EL (cell line): ENCODE measurements at regions not wholly inside any gene's neighbourhood (a gene's known extent, or its start where the extent isn't known, plus 50 kb on each side); places are given as distances from the start of the nearest gene placed in this dataset.
A peak's percentile ranks its signal among the peaks of the same experiment; 100 is the strongest.
"Not testable (repeated sequence)": the region's sequence is repeated elsewhere in the genome, so short reads cannot be mapped to it uniquely, and the experiment has no call there.

Experiments
- DNase-seq: peaks from one replicate; pipeline ENCODE4 v3.0.0-alpha.2; 2016

GRCh38 chr19:27972291-27973040, 1240.5 kb downstream of the UQCRFS1 start:
- peak; percentile 49 for DNase-seq

GRCh38 chr19:27971869-27972268, 1241.1 kb downstream of the UQCRFS1 start:
- no peak for DNase-seq

GRCh38 chr19:27971071-27971470, 1241.9 kb downstream of the UQCRFS1 start:
- peak; percentile 56 for DNase-seq

GRCh38 chr19:27966390-27966816, 1246.5 kb downstream of the UQCRFS1 start:
- no peak for DNase-seq

- DNase-seq, result no peak
Measured at GRCh38 chr19:27964185-27964584, 1248.8 kb downstream of the UQCRFS1 start.

GRCh38 chr19:27962264-27962663, 1250.7 kb downstream of the UQCRFS1 start:
- no peak for DNase-seq

GRCh38 chr19:27955485-27956480, 1257.2 kb downstream of the UQCRFS1 start:
- no peak for DNase-seq

GRCh38 chr19:27942607-27943006, 1270.3 kb downstream of the UQCRFS1 start:
- DNase-seq, result not testable (repeated sequence)

- DNase-seq, result no peak
Measured at GRCh38 chr19:27936139-27936538, 1276.8 kb downstream of the UQCRFS1 start.

- DNase-seq, result no peak
Measured at GRCh38 chr19:27935669-27936068, 1277.3 kb downstream of the UQCRFS1 start.

- DNase-seq, result no peak
Measured at GRCh38 chr19:27929399-27929798, 1283.6 kb downstream of the UQCRFS1 start.

- no peak for DNase-seq
Measured at GRCh38 chr19:27925202-27925601, 1287.7 kb downstream of the UQCRFS1 start.

GRCh38 chr19:27922970-27923369, 1290.0 kb downstream of the UQCRFS1 start:
- DNase-seq, result no peak

- DNase-seq, result no peak
Measured at GRCh38 chr19:27920774-27921173, 1292.2 kb downstream of the UQCRFS1 start.

GRCh38 chr19:27918818-27919217, 1294.1 kb downstream of the UQCRFS1 start:
- no peak for DNase-seq

- no peak for DNase-seq
Measured at GRCh38 chr19:27911122-27911898, 1301.6 kb downstream of the UQCRFS1 start.

GRCh38 chr19:27909861-27910260, 1303.1 kb downstream of the UQCRFS1 start:
- DNase-seq, result no peak

GRCh38 chr19:27909185-27909840, 1303.6 kb downstream of the UQCRFS1 start:
- DNase-seq, result no peak

- DNase-seq, result no peak
Measured at GRCh38 chr19:27906081-27906480, 1306.9 kb downstream of the UQCRFS1 start.

GRCh38 chr19:27905074-27905473, 1307.9 kb downstream of the UQCRFS1 start:
- no peak for DNase-seq

- no peak for DNase-seq
Measured at GRCh38 chr19:27901078-27901477, 1311.9 kb downstream of the UQCRFS1 start.

GRCh38 chr19:27896091-27896490, 1316.9 kb downstream of the UQCRFS1 start:
- DNase-seq, result no peak
